Stimulated activated effector memory CD8-positive, alpha-beta T cell treated with anti-CD3 and anti-CD28 coated beads, Interleukin-12 subunit alpha, Interleukin-12 subunit beta, amount 100 ng/mL, for 72 hours (primary cell): ENCODE measurements at regions not wholly inside any gene's neighbourhood (a gene's known extent, or its start where the extent isn't known, plus 50 kb on each side); places are given as distances from the start of the nearest gene placed in this dataset.
A peak's percentile ranks its signal among the peaks of the same experiment; 100 is the strongest.

Experiments used
- ATAC-seq: fragments of 150-1000 bp; cut with Tn5 transposase; 2 replicates; pipeline ENCODE4 v1.10.0; 2021
- DNase-seq, 2 donors: peaks; one replicate each; pipeline ENCODE4 v3.0.0; 2021 to 2022; ENCODE audit warnings: low spot score in 2 of 2
- H3K27ac Mint-ChIP-seq: one replicate; pipeline ENCODE4 v1.8.0; 2022; ENCODE audit warnings: mild to moderate bottlenecking, mixed read lengths
- H3K36me3 Mint-ChIP-seq: one replicate; pipeline ENCODE4 v1.8.0; 2022; ENCODE audit warnings: mild to moderate bottlenecking, mixed read lengths
- H3K4me1 Mint-ChIP-seq: one replicate; pipeline ENCODE4 v1.8.0; 2022; ENCODE audit warnings: mixed read lengths
- H3K4me3 Mint-ChIP-seq: one replicate; pipeline ENCODE4 v1.8.0; 2022; ENCODE audit warnings: mild to moderate bottlenecking, mixed read lengths
- H3K9me3 Mint-ChIP-seq: one replicate; pipeline ENCODE4 v1.8.0; 2022; ENCODE audit warnings: mixed read lengths

- ATAC-seq (no peak), DNase-seq (no peak)
- no peaks in the 10 kb centered on the region for H3K36me3 Mint-ChIP-seq
- H3K4me3 Mint-ChIP-seq: no peak overlapping the region
- H3K9me3 Mint-ChIP-seq: peaks cover 19% of the 10 kb centered on the region
- H3K4me1 Mint-ChIP-seq: no peaks in the 10 kb centered on the region
- H3K27ac Mint-ChIP-seq: no peak overlapping the region
These were observed 780.1 kb downstream of the TFAP2A start for GRCh38 chr6:9634776-9635175.

GRCh38 chr6:9632026-9632425 lies 782.8 kb downstream of the TFAP2A start:
- H3K27ac Mint-ChIP-seq: no peak overlapping the region
- H3K36me3 Mint-ChIP-seq: no peaks in the 10 kb centered on the region
- ATAC-seq: no peak
- peaks cover 24% of the 10 kb centered on the region for H3K9me3 Mint-ChIP-seq
- H3K4me1 Mint-ChIP-seq: no peaks in the 10 kb centered on the region
- no peak overlapping the region for H3K4me3 Mint-ChIP-seq
- no peak for DNase-seq

GRCh38 chr6:9628819-9629218 lies 786.1 kb downstream of the TFAP2A start:
- no peaks in the 10 kb centered on the region for H3K4me1 Mint-ChIP-seq
- no peak overlapping the region for H3K27ac Mint-ChIP-seq
- peaks cover 22% of the 10 kb centered on the region for H3K9me3 Mint-ChIP-seq
- DNase-seq: no peak
- no peaks in the 10 kb centered on the region for H3K36me3 Mint-ChIP-seq
- no peak overlapping the region for H3K4me3 Mint-ChIP-seq
- no peak for ATAC-seq

- DNase-seq (no peak), ATAC-seq (no peak)
- Mint-ChIP-seq H3K27ac (no peak overlapping the region), H3K4me3 (no peak overlapping the region), H3K9me3 (peaks cover 26% of the 10 kb centered on the region), H3K4me1 (no peaks in the 10 kb centered on the region), H3K36me3 (no peaks in the 10 kb centered on the region)
These were observed 787.0 kb downstream of the TFAP2A start for GRCh38 chr6:9627916-9628315.

- DNase-seq: no peak
- H3K4me3 Mint-ChIP-seq: peak overlapping the region; percentile 4
- no peaks in the 10 kb centered on the region for H3K4me1 Mint-ChIP-seq
- H3K9me3 Mint-ChIP-seq: peaks cover 13% of the 10 kb centered on the region
- no peaks in the 10 kb centered on the region for H3K36me3 Mint-ChIP-seq
- peak; percentile 80 for ATAC-seq
- no peak overlapping the region for H3K27ac Mint-ChIP-seq
These were observed 790.9 kb downstream of the TFAP2A start for GRCh38 chr6:9623985-9624384.

- H3K27ac Mint-ChIP-seq: no peak overlapping the region
- no peaks in the 10 kb centered on the region for H3K36me3 Mint-ChIP-seq
- no peaks in the 10 kb centered on the region for H3K4me1 Mint-ChIP-seq
- H3K9me3 Mint-ChIP-seq: peaks cover 10% of the 10 kb centered on the region
- DNase-seq: no peak
- ATAC-seq: peak; percentile 76
- H3K4me3 Mint-ChIP-seq: peak overlapping the region; percentile 4
These were observed 791.5 kb downstream of the TFAP2A start for GRCh38 chr6:9623228-9623832.

GRCh38 chr6:9621276-9621675 lies 793.6 kb downstream of the TFAP2A start:
- Mint-ChIP-seq H3K9me3 (peaks cover 6% of the 10 kb centered on the region), H3K4me3 (no peak overlapping the region), H3K27ac (no peak overlapping the region), H3K4me1 (no peaks in the 10 kb centered on the region), H3K36me3 (no peaks in the 10 kb centered on the region)
- DNase-seq: no peak
- ATAC-seq: no peak

- Mint-ChIP-seq H3K36me3 (no peaks in the 10 kb centered on the region), H3K4me3 (no peak overlapping the region), H3K4me1 (no peaks in the 10 kb centered on the region), H3K9me3 (peaks cover 8% of the 10 kb centered on the region), H3K27ac (no peak overlapping the region)
- ATAC-seq (no peak), DNase-seq (no peak)
These were observed 794.2 kb downstream of the TFAP2A start for GRCh38 chr6:9620687-9621086.

- no peak overlapping the region for H3K27ac Mint-ChIP-seq
- H3K36me3 Mint-ChIP-seq: no peaks in the 10 kb centered on the region
- no peak overlapping the region for H3K4me3 Mint-ChIP-seq
- H3K9me3 Mint-ChIP-seq: peaks cover 9% of the 10 kb centered on the region
- DNase-seq (no peak), ATAC-seq (no peak)
- H3K4me1 Mint-ChIP-seq: no peaks in the 10 kb centered on the region
These were observed 794.6 kb downstream of the TFAP2A start for GRCh38 chr6:9620263-9620662.

- H3K27ac Mint-ChIP-seq: no peak overlapping the region
- peaks cover 12% of the 10 kb centered on the region for H3K9me3 Mint-ChIP-seq
- H3K36me3 Mint-ChIP-seq: no peaks in the 10 kb centered on the region
- H3K4me1 Mint-ChIP-seq: no peaks in the 10 kb centered on the region
- ATAC-seq (no peak), DNase-seq (no peak)
- H3K4me3 Mint-ChIP-seq: no peak overlapping the region
These were observed 800.1 kb downstream of the TFAP2A start for GRCh38 chr6:9614778-9615177.

- no peak for ATAC-seq
- no peaks in the 10 kb centered on the region for H3K36me3 Mint-ChIP-seq
- H3K4me3 Mint-ChIP-seq: no peak overlapping the region
- H3K9me3 Mint-ChIP-seq: peaks cover 18% of the 10 kb centered on the region
- H3K27ac Mint-ChIP-seq: no peak overlapping the region
- DNase-seq: no peak
- H3K4me1 Mint-ChIP-seq: no peaks in the 10 kb centered on the region
These were observed 802.4 kb downstream of the TFAP2A start for GRCh38 chr6:9612489-9612888.

GRCh38 chr6:9610620-9611415 lies 804.1 kb downstream of the TFAP2A start:
- Mint-ChIP-seq H3K4me1 (no peaks in the 10 kb centered on the region), H3K4me3 (no peak overlapping the region), H3K36me3 (no peaks in the 10 kb centered on the region), H3K27ac (no peak overlapping the region), H3K9me3 (peaks cover 16% of the 10 kb centered on the region)
- ATAC-seq (no peak), DNase-seq (no peak)

- Mint-ChIP-seq H3K9me3 (peaks cover 5% of the 10 kb centered on the region), H3K27ac (no peak overlapping the region), H3K4me3 (no peak overlapping the region), H3K4me1 (no peaks in the 10 kb centered on the region), H3K36me3 (no peaks in the 10 kb centered on the region)
- DNase-seq: no peak
- no peak for ATAC-seq
These were observed 808.3 kb downstream of the TFAP2A start for GRCh38 chr6:9606435-9607134.

- Mint-ChIP-seq H3K4me1 (no peaks in the 10 kb centered on the region), H3K27ac (no peak overlapping the region), H3K4me3 (no peak overlapping the region), H3K9me3 (peaks cover 18% of the 10 kb centered on the region), H3K36me3 (no peaks in the 10 kb centered on the region)
- ATAC-seq (no peak), DNase-seq (no peak)
These were observed 820.1 kb downstream of the TFAP2A start for GRCh38 chr6:9594746-9595145.

- H3K4me3 Mint-ChIP-seq: no peak overlapping the region
- H3K4me1 Mint-ChIP-seq: no peaks in the 10 kb centered on the region
- no peak overlapping the region for H3K27ac Mint-ChIP-seq
- no peaks in the 10 kb centered on the region for H3K36me3 Mint-ChIP-seq
- DNase-seq: no peak
- peak; percentile 26 for ATAC-seq
- H3K9me3 Mint-ChIP-seq: peaks cover 18% of the 10 kb centered on the region
These were observed 821.3 kb downstream of the TFAP2A start for GRCh38 chr6:9593554-9593953.
